HEK293 (cell line): ENCODE measurements at regions not wholly inside any gene's neighbourhood (a gene's known extent, or its start where the extent isn't known, plus 50 kb on each side); places are given as distances from the start of the nearest gene placed in this dataset.

Source experiments
- TCF7L2 ChIP-seq: IDR thresholded peaks from 2 replicates; pipeline ENCODE4 v1.6.1; 2011; ENCODE audit warnings: low read depth, mild to moderate bottlenecking, inconsistent platforms, low read length, moderate library complexity, borderline replicate concordance
- ZBTB21 ChIP-seq: fragments of 450-650 bp; formaldehyde crosslinking; IDR thresholded peaks from 2 replicates; pipeline ENCODE4 v1.5.1; 2017; ENCODE audit warnings: missing biosample characterization, missing genetic modification characterization
- ZBTB48 ChIP-seq: fragments of 450-650 bp; formaldehyde crosslinking; IDR thresholded peaks from 2 replicates; pipeline ENCODE4 v1.5.1; 2016; ENCODE audit warnings: missing biosample characterization, missing genetic modification characterization
- ZNF311 ChIP-seq: fragments of 450-650 bp; formaldehyde crosslinking; IDR thresholded peaks from 2 replicates; pipeline ENCODE4 v1.5.1; 2017; ENCODE audit warnings: missing biosample characterization, missing genetic modification characterization, borderline replicate concordance
- ZNF560 ChIP-seq: fragments of 450-650 bp; formaldehyde crosslinking; IDR thresholded peaks from 2 replicates; pipeline ENCODE4 v1.5.1; 2017; ENCODE audit warnings: missing biosample characterization, missing genetic modification characterization, borderline replicate concordance
- TF ChIP-seq, protein P1 (sequence below): fragments of 450-650 bp; formaldehyde crosslinking; IDR thresholded peaks from 2 replicates; pipeline ENCODE4; 2016; ENCODE audit warnings: missing biosample characterization, missing genetic modification characterization
- TF ChIP-seq, protein P2 (sequence below): fragments of 450-650 bp; formaldehyde crosslinking; IDR thresholded peaks from 2 replicates; pipeline ENCODE4 v1.5.1; 2016; ENCODE audit warnings: missing biosample characterization, missing genetic modification characterization
- TF ChIP-seq, protein P3 (sequence below): fragments of 450-650 bp; formaldehyde crosslinking; IDR thresholded peaks from 2 replicates; pipeline ENCODE4 v1.5.1; 2016; ENCODE audit warnings: missing biosample characterization, missing genetic modification characterization, low read depth

DNA sequence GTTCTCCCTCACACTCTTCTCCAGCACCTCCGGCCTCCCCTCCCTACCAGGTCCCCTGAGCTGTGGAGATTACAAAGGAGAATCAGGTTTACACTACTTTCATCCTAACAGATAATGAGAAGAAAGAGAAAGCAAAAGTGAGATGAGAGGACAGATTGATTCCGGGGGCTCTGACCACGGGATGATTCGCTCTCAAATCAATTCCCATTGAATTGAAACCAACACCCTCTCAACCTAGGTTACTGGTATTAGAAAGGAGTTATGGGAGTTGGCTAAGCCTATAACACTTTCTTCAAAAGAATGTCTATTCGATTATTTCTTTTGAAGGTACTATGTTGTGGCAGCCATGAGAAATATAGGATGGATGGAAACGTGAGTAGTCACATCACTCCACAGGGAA lies 386.2 kb upstream of the TNP1 start:
- TF ChIP-seq TCF7L2 (no peak), ZNF311 (tag by site-specific recombination) (no peak), ZBTB48 (no peak), ZBTB21 (no peak), ZNF560 (no peak)
- TF ChIP-seq, protein P1, sequence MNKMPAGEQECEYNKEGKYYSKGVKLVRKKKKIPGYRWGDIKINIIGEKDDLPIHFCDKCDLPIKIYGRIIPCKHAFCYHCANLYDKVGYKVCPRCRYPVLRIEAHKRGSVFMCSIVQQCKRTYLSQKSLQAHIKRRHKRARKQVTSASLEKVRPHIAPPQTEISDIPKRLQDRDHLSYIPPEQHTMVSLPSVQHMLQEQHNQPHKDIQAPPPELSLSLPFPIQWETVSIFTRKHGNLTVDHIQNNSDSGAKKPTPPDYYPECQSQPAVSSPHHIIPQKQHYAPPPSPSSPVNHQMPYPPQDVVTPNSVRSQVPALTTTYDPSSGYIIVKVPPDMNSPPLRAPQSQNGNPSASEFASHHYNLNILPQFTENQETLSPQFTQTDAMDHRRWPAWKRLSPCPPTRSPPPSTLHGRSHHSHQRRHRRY (tag by site-specific recombination), result no peak
- TF ChIP-seq, protein P2, sequence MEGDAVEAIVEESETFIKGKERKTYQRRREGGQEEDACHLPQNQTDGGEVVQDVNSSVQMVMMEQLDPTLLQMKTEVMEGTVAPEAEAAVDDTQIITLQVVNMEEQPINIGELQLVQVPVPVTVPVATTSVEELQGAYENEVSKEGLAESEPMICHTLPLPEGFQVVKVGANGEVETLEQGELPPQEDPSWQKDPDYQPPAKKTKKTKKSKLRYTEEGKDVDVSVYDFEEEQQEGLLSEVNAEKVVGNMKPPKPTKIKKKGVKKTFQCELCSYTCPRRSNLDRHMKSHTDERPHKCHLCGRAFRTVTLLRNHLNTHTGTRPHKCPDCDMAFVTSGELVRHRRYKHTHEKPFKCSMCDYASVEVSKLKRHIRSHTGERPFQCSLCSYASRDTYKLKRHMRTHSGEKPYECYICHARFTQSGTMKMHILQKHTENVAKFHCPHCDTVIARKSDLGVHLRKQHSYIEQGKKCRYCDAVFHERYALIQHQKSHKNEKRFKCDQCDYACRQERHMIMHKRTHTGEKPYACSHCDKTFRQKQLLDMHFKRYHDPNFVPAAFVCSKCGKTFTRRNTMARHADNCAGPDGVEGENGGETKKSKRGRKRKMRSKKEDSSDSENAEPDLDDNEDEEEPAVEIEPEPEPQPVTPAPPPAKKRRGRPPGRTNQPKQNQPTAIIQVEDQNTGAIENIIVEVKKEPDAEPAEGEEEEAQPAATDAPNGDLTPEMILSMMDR (tag by site-specific recombination), result no peak
- TF ChIP-seq, protein P3, sequence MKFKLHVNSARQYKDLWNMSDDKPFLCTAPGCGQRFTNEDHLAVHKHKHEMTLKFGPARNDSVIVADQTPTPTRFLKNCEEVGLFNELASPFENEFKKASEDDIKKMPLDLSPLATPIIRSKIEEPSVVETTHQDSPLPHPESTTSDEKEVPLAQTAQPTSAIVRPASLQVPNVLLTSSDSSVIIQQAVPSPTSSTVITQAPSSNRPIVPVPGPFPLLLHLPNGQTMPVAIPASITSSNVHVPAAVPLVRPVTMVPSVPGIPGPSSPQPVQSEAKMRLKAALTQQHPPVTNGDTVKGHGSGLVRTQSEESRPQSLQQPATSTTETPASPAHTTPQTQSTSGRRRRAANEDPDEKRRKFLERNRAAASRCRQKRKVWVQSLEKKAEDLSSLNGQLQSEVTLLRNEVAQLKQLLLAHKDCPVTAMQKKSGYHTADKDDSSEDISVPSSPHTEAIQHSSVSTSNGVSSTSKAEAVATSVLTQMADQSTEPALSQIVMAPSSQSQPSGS (tag by site-specific recombination), result no peak
